ENCODE measurements at regions not wholly inside any gene's neighbourhood (a gene's known extent, or its start where the extent isn't known, plus 50 kb on each side); places are given as distances from the start of the nearest gene placed in this dataset.

DNA sequence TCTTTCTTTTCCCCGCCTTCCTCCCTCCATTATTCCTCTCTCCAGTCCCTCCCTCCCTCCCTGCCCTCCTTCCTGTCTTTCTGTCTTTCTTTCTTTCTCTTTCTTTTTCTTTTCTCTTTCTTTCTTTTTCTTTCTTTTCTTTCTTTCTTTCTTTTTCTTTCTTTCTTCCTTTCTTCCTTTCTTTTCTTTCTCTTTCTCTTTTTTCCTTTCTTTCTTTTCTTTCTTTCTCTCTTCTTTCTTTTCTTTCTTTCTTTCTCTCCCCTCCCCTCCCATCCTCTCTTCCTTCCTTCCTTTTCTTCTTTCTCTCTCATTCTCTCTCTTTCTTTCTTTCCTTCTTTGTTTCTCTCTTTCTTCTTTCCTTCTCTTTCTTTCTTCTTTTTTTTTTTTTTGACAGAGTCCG lies 402.2 kb upstream of the PLXNA2 start:
- no peak overlapping the region for H3K4me3 ChIP-seq (ENCODE audit: low read depth, low read length)
- DNase-seq (ENCODE audit: low read depth, low spot score), result no peak
- ChIA-PET CTCF (no interaction called here), POLR2A (no interaction called here)
- TF ChIP-seq, protein P1, sequence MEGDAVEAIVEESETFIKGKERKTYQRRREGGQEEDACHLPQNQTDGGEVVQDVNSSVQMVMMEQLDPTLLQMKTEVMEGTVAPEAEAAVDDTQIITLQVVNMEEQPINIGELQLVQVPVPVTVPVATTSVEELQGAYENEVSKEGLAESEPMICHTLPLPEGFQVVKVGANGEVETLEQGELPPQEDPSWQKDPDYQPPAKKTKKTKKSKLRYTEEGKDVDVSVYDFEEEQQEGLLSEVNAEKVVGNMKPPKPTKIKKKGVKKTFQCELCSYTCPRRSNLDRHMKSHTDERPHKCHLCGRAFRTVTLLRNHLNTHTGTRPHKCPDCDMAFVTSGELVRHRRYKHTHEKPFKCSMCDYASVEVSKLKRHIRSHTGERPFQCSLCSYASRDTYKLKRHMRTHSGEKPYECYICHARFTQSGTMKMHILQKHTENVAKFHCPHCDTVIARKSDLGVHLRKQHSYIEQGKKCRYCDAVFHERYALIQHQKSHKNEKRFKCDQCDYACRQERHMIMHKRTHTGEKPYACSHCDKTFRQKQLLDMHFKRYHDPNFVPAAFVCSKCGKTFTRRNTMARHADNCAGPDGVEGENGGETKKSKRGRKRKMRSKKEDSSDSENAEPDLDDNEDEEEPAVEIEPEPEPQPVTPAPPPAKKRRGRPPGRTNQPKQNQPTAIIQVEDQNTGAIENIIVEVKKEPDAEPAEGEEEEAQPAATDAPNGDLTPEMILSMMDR (IDR thresholded peaks at IDR 0.05; ENCODE audit: insufficient read depth, low read length, missing control alignments), result no peak

DNA sequence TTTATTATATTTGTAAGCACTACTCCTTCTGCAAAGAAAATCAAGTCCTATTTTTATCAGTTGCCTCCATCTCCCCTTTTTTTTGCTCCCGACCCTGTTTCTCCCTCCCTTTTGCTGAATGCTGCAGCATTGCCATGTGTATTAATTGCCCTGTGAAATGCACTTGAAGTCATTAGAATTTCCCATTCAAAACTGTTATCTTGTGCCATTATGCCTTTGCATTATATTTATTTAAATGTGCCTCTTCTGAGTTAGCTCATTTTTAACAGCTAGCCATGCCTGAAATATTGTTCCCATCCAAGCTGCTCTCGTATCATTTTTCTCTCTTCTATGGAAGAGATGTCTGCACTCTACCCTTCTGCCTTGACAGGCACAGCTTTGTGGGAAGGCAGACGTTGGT lies 404.0 kb upstream of the PLXNA2 start:
- DNase-seq (ENCODE audit: low read depth, low spot score), result no peak
- ChIA-PET POLR2A (no interaction called here), CTCF (interaction anchor here (1.0 kb wide), 1 partner anchor 838 kb away, joined by 3 read pairs; no protein-coding TSS in a partner anchor)
- TF ChIP-seq, protein P1 (IDR thresholded peaks at IDR 0.05; ENCODE audit: insufficient read depth, low read length, missing control alignments), result no peak
- no peak overlapping the region for H3K4me3 ChIP-seq (ENCODE audit: low read depth, low read length)

DNA sequence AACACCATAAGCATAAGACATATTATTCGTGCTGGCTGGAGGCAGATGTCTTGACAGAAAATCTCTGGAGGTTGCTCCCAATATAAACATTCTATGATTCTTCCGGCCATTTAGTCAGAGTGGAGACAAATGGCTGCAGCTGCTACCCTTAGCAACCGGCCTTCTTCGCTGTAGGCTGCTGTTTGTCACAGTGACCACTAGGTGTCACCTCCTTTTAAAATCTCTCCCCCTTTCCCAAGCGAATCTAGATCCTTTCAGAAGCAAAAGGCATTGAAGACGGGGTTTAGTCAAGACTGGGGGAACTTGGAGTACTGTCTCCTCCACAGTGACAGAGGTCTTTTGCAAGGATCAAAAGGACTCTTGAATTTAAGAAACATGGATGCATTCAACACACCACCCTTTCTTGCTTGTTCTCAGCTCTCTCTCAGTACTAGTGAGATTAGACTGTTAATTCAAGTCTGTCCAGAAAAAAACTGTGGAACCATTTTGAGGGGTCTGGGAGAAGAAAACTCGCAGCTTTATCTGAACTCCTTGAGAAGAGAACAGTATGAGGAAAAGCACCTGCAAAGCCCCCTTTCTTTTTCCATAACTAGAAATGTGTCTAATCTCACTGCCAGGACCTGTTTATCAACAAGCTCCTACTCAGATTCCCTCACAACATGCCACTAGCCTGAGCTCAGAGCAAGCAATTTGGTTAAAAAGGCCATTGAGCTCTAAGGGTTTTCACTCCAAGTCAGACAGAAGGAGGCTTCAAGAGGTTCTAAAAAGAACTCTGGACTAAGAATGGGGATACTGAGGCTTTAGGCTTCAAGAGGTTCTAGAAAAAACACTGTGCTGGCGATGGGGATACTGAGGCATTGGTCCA lies 408.3 kb upstream of the PLXNA2 start:
- POLR2A ChIA-PET, result interaction anchor here (0.6 kb wide), 1 partner anchor 850 kb away, joined by 3 read pairs; no protein-coding TSS in a partner anchor
- peak; percentile 28 for DNase-seq (ENCODE audit: low read depth, low spot score)
- CTCF ChIA-PET, result interaction anchor here (0.6 to 1.8 kb wide), 25 partner anchors 9 to 913 kb away, joined by 3 to 18 read pairs (median 4); no protein-coding TSS in a partner anchor
- no peak overlapping the region for H3K4me3 ChIP-seq (ENCODE audit: low read depth, low read length)
- TF ChIP-seq, protein P1 (IDR thresholded peaks at IDR 0.05; ENCODE audit: insufficient read depth, low read length, missing control alignments), result peak; percentile 78

DNA sequence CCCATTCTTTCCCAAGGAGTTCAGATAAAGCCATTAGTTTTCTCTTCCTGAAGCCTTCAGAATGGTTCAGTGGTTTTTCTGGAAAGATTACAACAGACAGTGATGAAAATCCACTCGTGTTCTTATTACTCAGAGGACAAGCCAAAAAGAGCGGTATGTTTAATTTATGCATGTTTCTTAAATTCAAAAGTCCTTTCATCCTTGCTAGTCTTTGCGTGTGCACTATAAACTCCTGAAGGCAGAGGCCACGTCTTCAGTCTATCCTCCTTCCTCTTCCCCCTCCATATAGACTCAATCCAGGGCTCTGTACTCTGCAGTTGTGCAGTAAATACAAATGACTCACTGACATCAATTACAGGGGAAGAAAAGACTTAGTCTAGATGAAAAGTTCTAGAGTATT lies 409.2 kb upstream of the PLXNA2 start:
- no peak for DNase-seq (ENCODE audit: low read depth, low spot score)
- CTCF ChIA-PET, result interaction anchor here (0.7 to 2.3 kb wide), 17 partner anchors 8 to 913 kb away, joined by 3 to 18 read pairs (median 7); no protein-coding TSS in a partner anchor
- POLR2A ChIA-PET, result no interaction called here
- H3K4me3 ChIP-seq (ENCODE audit: low read depth, low read length), result no peak overlapping the region
- TF ChIP-seq, protein P1 (IDR thresholded peaks at IDR 0.05; ENCODE audit: insufficient read depth, low read length, missing control alignments), result no peak

DNA sequence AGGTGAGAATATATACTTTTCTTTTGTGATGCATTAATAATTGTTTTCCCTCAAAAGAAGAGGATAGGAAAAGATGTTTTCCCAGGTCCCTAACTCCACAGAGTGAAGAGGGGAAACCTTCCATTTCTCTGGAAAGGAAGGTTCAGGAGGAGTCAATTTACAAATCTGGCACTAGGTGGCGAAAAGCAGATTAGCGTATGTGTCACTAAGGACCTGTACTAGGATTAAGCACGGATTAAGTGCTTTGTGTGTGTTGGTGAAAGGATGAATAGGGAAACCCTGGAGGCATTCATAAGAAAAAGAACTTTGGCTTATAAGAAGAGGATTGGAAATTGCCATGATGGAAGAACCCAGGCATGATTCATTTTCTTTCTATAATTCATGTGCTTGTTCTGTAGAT lies 410.1 kb upstream of the PLXNA2 start:
- ChIA-PET CTCF (interaction anchor here (0.7 to 2.3 kb wide), 4 partner anchors 11 to 594 kb away, joined by 3 to 8 read pairs (median 4); no protein-coding TSS in a partner anchor), POLR2A (no interaction called here)
- TF ChIP-seq, protein P1 (IDR thresholded peaks at IDR 0.05; ENCODE audit: insufficient read depth, low read length, missing control alignments), result peak; percentile 11
- no peak overlapping the region for H3K4me3 ChIP-seq (ENCODE audit: low read depth, low read length)
- DNase-seq (ENCODE audit: low read depth, low spot score), result no peak

DNA sequence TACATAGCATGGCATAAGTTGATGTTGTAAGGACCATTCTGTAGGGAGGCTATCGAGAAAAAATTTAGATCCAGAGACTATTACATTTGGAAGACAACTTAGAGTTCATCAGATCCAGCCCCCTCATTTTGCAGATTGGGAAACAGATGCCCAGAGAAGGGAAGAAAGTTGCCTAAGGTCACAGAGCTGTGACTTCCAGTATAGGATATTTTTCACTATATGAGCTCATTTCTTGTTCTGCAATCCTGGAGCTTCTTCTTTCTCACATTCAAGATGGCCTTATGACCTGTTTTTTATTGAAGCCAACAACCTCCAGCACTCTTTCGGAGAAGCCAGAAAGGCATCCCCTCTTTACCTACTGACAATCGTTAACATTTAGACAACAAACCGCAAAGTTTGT lies 421.8 kb upstream of the PLXNA2 start:
- CTCF ChIA-PET, result interaction anchor here (1.2 to 1.4 kb wide), 2 partner anchors 11 to 13 kb away, joined by 4 read pairs; no protein-coding TSS in a partner anchor
- POLR2A ChIA-PET, result no interaction called here
- TF ChIP-seq, protein P1 (IDR thresholded peaks at IDR 0.05; ENCODE audit: insufficient read depth, low read length, missing control alignments), result no peak
- H3K4me3 ChIP-seq (ENCODE audit: low read depth, low read length), result no peak overlapping the region
- DNase-seq (ENCODE audit: low read depth, low spot score), result no peak

Measured in AG04449 (cell line).